Gastrocnemius medialis (tissue), 4 donors: ENCODE measurements at regions not wholly inside any gene's neighbourhood (a gene's known extent, or its start where the extent isn't known, plus 50 kb on each side); places are given as distances from the start of the nearest gene placed in this dataset.

Source experiments
- ATAC-seq, 2 donors: fragments of 150-250 bp; one replicate each; pipeline ENCODE4 v1.9.1; 2016
- DNase-seq, 2 donors: peaks; one replicate each; pipeline ENCODE4 v3.0.0-alpha.2; 2019
- H3K27ac ChIP-seq, 4 donors: fragments of 200-600 bp; sonication (generic); 1 replicate in 1 of 4; 2 replicates in 3 of 4; pipeline ENCODE4 v1.5.1; 2016 to 2018; ENCODE audit warnings: mild to moderate bottlenecking in 2 of 4, moderate library complexity in 1 of 4
- H3K27me3 ChIP-seq, 3 donors: fragments of 200-600 bp; sonication (generic) in 2 of 3; 1 replicate in 1 of 3; 2 replicates in 2 of 3; pipeline versions ENCODE4 v1.5.1 to v1.6.0; 2016 to 2019; ENCODE audit warnings: mild to moderate bottlenecking in 1 of 3, moderate library complexity in 1 of 3
- H3K36me3 ChIP-seq, 2 donors: fragments of 200-600 bp; sonication (generic) in 1 of 2; one replicate each; pipeline ENCODE4 v1.5.1; 2017 to 2018
- H3K4me1 ChIP-seq, 2 donors: fragments of 200-600 bp; sonication (generic) in 1 of 2; one replicate each; pipeline ENCODE4 v1.5.1; 2016 to 2017; ENCODE audit warnings: mild to moderate bottlenecking in 2 of 2
- H3K4me3 ChIP-seq, 4 donors: fragments of 200-600 bp; sonication (generic) in 3 of 4; 1 replicate in 1 of 4; 2 replicates in 3 of 4; pipeline ENCODE4 v1.5.1; 2016 to 2019; ENCODE audit warnings: mild to moderate bottlenecking in 2 of 4
- H3K9me3 ChIP-seq, 3 donors: fragments of 200-600 bp; sonication (generic) in 2 of 3; 1 replicate in 1 of 3; 2 replicates in 2 of 3; pipeline ENCODE4 v1.5.1; 2016 to 2019
- CTCF ChIP-seq, 5 experiments: fragments of 450-650 bp in 3 of 5; fragments of 200-600 bp in 2 of 5; sonication (generic) in 2 of 5; IDR thresholded peaks in 4 of 5; conservative IDR thresholded peaks in 1 of 5; 1 replicate in 4 of 5; 2 replicates in 1 of 5; pipeline ENCODE4 v1.5.1; 2016 to 2019; ENCODE audit warnings: antibody characterized with exemption in 5 of 5, mild to moderate bottlenecking in 3 of 5, moderate library complexity in 3 of 5
- POLR2A ChIP-seq, 2 donors: fragments of 450-650 bp; IDR thresholded peaks; one replicate each; pipeline ENCODE4 v1.6.1; 2017; ENCODE audit warnings: antibody characterized with exemption in 2 of 2, mild to moderate bottlenecking in 2 of 2, moderate library complexity in 2 of 2
- in situ Hi-C, 4 donors: fragments of 200-750 bp; cut with MboI; loops; one replicate each; pipeline versions ENCODE4 v1.15.0 to v1.8.0; 2017; ENCODE audit warnings: low sequenced_read_pairs in 4 of 4
- intact Hi-C: fragments of 100-400 bp; cut with DNase I; formaldehyde crosslinking; loops from one replicate; pipeline ENCODE4 v1.15.1; 2023; ENCODE audit warnings: low total_unique reads

GRCh38 chr3:64809086-64809485 is 121.3 kb upstream of the ADAMTS9 start:
- no peak for DNase-seq
- intact Hi-C loops (no loop called here), in situ Hi-C loops (no loop called here)
- H3K36me3 ChIP-seq = no peaks in the 10 kb centered on the region
- ATAC-seq = no peak
- H3K27ac ChIP-seq = no peak overlapping the region
- no peaks in the 10 kb centered on the region for H3K9me3 ChIP-seq
- no peaks in the 10 kb centered on the region for H3K27me3 ChIP-seq
- no peak for TF ChIP-seq POLR2A (IDR thresholded peaks at IDR 0.05)
- H3K4me3 ChIP-seq = no peak overlapping the region
- H3K4me1 ChIP-seq = peaks cover 5 to 10% of the 10 kb centered on the region in 2 donors

- in situ Hi-C loops = no loop called here
- H3K4me3 ChIP-seq = no peak overlapping the region
- ATAC-seq (no peak), DNase-seq (no peak)
- H3K27me3 ChIP-seq = no peaks in the 10 kb centered on the region
- peaks cover 0 to under 1% of the 10 kb centered on the region in 2 donors for H3K4me1 ChIP-seq
- TF ChIP-seq POLR2A (IDR thresholded peaks at IDR 0.05) = no peak
- TF ChIP-seq CTCF (IDR thresholded peaks at IDR 0.05 in 4 of 5, conservative IDR thresholded peaks at IDR 0.05 in 1 of 5) = no peak
- intact Hi-C loops = no loop called here
- H3K36me3 ChIP-seq = no peaks in the 10 kb centered on the region
- H3K9me3 ChIP-seq = no peaks in the 10 kb centered on the region
- H3K27ac ChIP-seq = no peak overlapping the region
These were observed 120.3 kb upstream of the ADAMTS9 start for GRCh38 chr3:64808061-64808460.

GRCh38 chr3:64806668-64807605 is 119.1 kb upstream of the ADAMTS9 start:
- in situ Hi-C loops = no loop called here
- Histone ChIP-seq H3K27ac (no peak overlapping the region), H3K9me3 (no peaks in the 10 kb centered on the region), H3K27me3 (no peaks in the 10 kb centered on the region), H3K4me1 (no peaks in the 10 kb centered on the region), H3K36me3 (no peaks in the 10 kb centered on the region), H3K4me3 (no peak overlapping the region)
- intact Hi-C loops = no loop called here
- TF ChIP-seq CTCF (IDR thresholded peaks at IDR 0.05 in 4 of 5, conservative IDR thresholded peaks at IDR 0.05 in 1 of 5) = no peak
- no peak for TF ChIP-seq POLR2A (IDR thresholded peaks at IDR 0.05)
- DNase-seq (no peak), ATAC-seq (no peak)

GRCh38 chr3:64805978-64806377 is 118.2 kb upstream of the ADAMTS9 start:
- no peak overlapping the region for H3K4me3 ChIP-seq
- H3K9me3 ChIP-seq = no peaks in the 10 kb centered on the region
- H3K4me1 ChIP-seq = no peaks in the 10 kb centered on the region
- no peaks in the 10 kb centered on the region for H3K27me3 ChIP-seq
- TF ChIP-seq CTCF (IDR thresholded peaks at IDR 0.05 in 4 of 5, conservative IDR thresholded peaks at IDR 0.05 in 1 of 5) (no peak), POLR2A (IDR thresholded peaks at IDR 0.05) (no peak)
- ATAC-seq (no peak), DNase-seq (no peak)
- H3K36me3 ChIP-seq = no peaks in the 10 kb centered on the region
- intact Hi-C loops (no loop called here), in situ Hi-C loops (no loop called here)
- no peak overlapping the region for H3K27ac ChIP-seq

- Histone ChIP-seq H3K9me3 (no peaks in the 10 kb centered on the region), H3K4me3 (no peak overlapping the region), H3K27me3 (no peaks in the 10 kb centered on the region), H3K36me3 (no peaks in the 10 kb centered on the region), H3K27ac (no peak overlapping the region), H3K4me1 (no peaks in the 10 kb centered on the region)
- intact Hi-C loops (no loop called here), in situ Hi-C loops (no loop called here)
- ATAC-seq (no peak), DNase-seq (no peak)
- TF ChIP-seq CTCF (IDR thresholded peaks at IDR 0.05 in 4 of 5, conservative IDR thresholded peaks at IDR 0.05 in 1 of 5) = no peak
These were observed 117.4 kb upstream of the ADAMTS9 start for GRCh38 chr3:64805248-64805647.
